GM18873 (cell line): ENCODE measurements at regions not wholly inside any gene's neighbourhood (a gene's known extent, or its start where the extent isn't known, plus 50 kb on each side); places are given as distances from the start of the nearest gene placed in this dataset.

ENCODE experiments used
- ATAC-seq: cut with Tn5 transposase; IDR thresholded peaks from one replicate; pipeline ENCODE4 v1.9.1; 2021; ENCODE audit warnings: mild to moderate bottlenecking, moderate library complexity, moderate number of reproducible peaks; ENCODE audit not compliant: unreplicated experiment, low FRiP score

- ATAC-seq: no peak
These were observed 212.5 kb downstream of the GAS1 start for GRCh38 chr9:86734771-86735170.

- no peak for ATAC-seq
These were observed 213.4 kb downstream of the GAS1 start for GRCh38 chr9:86733929-86734328.

DNA sequence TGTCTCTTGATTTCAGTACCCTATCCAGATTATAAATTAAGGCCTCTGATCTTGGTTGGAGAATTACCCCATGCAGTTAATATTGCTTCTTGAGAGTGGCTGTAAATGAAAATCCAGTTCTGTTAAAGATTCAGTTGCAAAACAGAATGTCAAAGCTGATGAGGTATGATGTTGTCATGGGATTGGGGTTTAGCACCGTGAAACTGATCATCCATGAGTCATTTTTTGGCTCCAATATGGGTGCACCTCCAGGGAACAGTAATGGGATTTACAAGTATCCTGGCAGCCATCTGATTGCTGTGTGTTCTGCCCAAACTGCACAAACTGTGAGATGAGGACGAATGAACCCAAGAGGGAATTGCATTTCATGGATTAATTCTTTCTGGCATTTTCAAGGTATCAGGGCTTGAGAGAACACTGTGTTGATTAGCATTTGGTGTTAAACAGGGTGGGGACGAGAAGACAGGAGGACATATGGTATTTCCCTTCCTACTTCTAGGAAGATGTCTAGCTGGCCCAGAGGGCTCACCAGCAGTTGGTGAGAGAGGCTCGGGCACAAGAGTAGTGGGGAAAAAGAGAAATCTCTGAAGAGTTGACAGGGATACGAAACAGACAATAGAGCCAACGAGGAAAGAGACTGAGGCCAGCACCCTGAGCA, 214.7 kb downstream of the GAS1 start:
- no peak for ATAC-seq

DNA sequence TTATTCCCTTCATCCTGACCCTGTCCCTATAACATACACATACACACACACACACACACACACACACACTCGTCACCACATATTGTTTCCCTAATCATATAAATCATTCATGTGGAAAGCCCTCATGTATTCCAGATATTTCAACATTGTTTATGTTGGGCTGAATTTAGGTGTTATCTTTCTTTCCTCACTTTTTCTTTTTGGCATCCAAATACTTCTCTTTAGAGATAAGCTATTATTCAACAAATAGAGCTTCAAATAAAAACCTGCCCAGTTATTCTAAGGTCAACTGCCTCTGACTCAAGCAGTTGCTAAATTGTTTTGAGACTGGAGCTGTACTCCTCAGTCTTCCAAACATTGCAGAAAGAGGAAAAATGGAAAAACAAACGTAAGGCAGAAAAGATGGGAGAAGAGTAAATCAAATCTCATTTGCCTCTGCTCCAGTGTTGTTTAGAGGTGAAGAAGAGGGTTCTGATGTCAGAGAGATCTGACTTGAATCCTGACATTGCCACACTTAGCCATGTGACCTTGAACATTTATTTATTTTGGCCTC, 215.7 kb downstream of the GAS1 start:
- no peak for ATAC-seq

DNA sequence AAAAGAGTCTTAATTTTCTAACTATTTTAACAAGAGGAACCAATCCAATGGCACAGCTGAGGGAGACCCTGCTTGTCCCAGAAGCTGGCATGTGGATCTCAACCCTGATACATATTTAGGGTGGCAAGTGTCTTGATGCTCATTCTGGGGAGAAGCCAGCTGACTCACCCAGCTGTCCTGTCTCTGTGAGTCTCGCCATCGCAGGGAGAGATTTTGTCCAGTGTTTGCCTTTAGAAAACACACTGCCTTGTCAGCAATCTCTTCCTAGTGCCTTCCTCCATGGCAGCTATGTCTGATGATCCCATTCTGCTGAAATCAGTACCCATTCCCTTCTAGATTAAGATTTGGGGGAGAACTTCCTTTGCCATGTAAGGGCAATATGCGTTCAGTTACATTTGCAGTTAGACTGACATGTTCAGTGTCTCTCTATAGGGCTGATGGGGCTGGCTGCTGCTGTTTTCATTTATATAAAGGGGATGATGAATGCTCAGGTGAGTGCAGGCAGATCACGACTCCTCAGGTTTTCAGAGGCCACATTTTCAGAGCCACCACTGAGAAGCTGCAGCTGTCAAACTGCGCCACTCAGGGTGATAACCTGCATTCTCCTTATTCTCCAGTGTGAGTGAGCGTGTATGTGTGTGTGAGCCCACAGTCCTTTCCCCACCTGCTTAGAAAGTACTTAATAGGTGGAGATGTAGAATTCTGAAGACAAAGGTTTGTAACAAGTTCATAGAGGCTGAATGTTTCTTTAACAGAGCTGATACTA, 217.0 kb downstream of the GAS1 start:
- no peak for ATAC-seq

GRCh38 chr9:86724529-86724928, 222.8 kb downstream of the GAS1 start:
- ATAC-seq: no peak

DNA sequence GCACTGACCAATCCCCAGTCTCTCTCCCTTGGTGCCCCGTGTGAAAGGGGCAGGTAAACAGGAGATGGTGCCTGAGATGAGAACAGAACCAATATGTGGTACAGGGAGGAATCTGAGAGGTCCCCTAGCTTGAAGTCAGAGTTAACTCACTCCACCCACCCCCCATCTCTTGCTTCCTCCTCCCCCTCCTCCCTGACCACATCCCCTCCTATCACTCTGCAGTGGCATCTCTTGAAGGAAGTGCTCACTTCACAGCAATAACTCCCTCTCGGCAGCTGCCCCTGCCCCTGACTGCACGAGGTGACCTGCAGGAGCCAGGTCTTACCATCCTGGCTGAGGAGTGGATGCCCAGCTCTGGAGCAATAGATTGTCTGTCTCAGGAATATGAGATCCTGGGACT, 224.0 kb downstream of the GAS1 start:
- ATAC-seq: no peak

DNA sequence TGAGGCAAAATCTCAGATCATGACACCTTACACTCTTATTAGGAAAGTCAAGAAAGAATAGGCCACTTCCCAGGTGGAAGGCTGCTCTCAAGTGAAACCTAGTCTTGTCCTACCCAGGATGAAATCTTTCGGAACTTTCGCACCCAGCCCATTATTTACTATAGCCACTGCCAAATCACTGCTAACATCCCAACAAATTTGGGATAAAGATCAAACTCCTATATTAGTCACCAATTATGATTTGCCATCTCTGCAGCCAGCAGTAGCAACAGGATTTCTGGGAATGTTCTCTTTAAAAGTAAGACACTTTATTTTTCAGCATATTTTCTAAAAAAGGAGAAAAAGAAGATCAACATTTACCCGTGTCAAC, 224.6 kb downstream of the GAS1 start:
- ATAC-seq: no peak

DNA sequence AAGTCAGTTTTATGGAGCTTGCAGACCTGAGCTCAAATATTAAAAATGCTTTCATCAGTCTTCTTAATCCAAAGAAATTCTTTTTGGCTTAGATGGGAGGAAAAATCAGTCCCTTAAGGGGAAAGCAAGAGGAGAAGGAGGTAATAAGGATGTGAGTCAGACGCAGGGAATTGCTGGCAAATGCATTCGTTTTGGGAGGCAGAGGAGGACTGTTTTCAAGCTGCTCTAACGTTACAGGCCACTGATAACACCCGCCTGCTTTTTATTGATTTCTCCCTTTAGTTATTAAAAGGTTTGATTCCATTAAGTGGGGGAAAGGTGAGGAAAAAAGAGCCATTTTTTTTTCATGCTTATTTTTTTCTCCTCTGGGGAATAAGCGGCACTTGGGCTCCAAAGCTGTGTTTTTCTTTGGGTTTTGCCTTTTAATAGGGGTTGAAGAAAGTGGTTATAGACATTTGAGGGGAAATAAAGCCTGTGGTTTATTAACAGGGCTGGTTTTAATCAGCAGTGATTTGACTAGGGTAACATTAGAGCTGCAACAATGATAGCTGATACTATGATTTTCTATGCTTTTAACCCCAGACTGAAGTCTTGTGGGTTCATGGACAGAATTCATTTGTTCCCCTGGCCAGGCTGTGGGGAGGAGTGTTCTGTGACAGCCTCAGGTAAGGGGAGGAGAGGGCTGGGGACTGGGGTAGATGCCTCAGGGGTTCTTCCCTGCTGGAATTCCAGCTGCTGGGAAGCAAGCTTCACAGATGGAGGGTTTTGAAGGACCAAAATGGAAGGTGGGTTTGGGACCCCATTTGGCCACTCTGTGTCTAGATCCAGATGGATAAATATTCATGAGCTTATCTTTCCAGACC, 225.2 kb downstream of the GAS1 start:
- ATAC-seq: no peak

- ATAC-seq: no peak
These were observed 226.0 kb downstream of the GAS1 start for GRCh38 chr9:86721226-86721781.

DNA sequence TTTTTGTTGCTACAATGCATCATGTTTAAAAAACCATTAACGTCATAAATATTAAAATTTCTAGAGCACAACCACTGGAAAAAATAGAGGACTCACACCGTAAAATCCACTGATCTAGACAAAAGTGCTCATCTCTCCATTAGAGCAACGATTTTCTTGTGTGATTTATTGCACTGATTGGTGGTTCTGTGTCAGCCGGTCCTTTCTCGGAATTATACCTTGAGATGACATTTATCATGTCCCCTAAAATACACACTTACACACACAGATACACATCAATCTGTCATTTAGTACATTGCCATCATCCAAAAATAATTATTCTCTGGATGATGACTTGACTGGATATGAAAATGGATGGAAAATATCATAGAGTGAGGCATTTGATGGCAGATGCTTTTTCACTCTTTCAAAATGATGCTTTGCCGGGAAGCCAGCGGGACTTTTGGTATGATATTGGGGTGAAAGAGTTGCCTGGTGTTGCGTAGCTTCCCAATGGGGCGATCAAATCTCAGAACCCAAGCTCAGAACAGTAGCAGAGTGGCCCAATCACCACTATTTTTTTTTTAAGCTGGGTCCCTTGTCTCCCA, 226.6 kb downstream of the GAS1 start:
- no peak for ATAC-seq

- no peak for ATAC-seq
These were observed 228.8 kb downstream of the GAS1 start for GRCh38 chr9:86718388-86719049.

DNA sequence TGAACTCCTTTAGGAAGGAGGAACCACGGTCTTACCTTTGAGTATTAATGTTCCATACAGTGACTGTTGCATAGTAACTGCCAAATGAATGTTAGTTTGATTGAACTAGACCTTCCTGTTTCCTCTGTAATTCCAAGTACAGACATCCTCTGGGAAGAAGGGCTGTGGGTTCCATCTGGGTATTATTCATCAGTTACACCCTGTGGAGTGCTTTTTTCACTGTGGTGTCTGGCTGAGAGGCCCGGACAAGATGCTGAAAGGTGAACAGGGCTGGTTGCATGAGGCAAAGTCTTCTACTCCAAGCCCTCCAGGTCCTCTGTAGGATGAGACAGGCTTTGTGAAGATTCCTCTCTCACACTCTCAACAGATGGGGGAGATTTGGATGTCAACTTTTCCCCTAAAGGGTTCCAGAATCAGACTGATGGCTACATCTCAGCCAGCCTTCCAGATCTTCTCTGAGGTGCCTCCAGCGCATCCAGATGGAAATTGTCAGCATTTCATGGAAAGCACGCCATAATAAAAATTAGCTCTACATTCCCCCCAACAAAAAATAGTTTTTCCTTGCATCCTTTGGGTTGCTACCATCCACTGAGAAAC, 230.9 kb downstream of the GAS1 start:
- ATAC-seq: no peak

DNA sequence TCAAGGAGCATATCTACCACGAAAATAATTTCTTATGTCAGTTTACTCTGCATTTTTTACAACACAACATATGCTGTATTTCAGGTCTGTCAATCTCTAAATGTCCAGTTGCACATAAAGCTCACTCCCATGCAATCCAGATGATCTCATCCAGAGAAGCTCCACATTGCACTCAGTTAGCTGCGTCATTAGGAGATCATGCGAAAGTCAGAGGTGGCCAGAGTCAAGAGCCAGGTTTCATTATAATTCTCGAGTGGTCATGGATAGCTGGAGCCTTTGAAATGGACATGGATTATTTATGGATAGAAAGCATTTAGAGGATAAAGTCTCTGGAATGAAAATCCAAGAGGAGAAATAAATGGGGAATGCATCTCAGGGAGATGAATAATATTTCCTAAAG, 232.3 kb downstream of the GAS1 start:
- ATAC-seq: no peak

- no peak for ATAC-seq
These were observed 233.3 kb downstream of the GAS1 start for GRCh38 chr9:86713970-86714369.

DNA sequence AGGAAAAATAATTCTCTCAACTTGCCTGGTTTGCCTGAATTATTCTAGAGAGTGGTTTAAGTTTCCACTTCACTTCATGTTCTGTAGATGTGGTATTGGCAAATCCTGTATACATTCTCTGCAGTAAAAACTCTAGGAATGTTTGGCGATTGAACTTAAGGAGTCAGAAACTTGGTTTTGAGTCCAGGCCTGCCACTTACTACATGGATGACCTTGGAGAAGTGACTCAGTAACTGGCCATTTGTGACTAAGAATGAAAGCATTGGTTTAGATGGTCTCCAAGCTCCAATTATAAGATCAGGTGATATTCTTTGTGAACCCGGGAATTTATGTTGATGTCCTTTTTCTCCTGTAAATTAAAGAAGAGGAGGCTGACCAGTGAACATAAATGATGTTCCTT, 233.8 kb downstream of the GAS1 start:
- ATAC-seq: no peak

- no peak for ATAC-seq
These were observed 238.1 kb downstream of the GAS1 start for GRCh38 chr9:86708918-86709835.

GRCh38 chr9:86707932-86708510, 239.3 kb downstream of the GAS1 start:
- no peak for ATAC-seq
